Neural progenitor cell (in vitro differentiated cells): ENCODE measurements at regions not wholly inside any gene's neighbourhood (a gene's known extent, or its start where the extent isn't known, plus 50 kb on each side); places are given as distances from the start of the nearest gene placed in this dataset.

ENCODE experiments used
- EZH2 ChIP-seq: fragments of 200-600 bp; sonication (generic); IDR thresholded peaks from 2 replicates; pipeline ENCODE4 v1.6.1; 2017; ENCODE audit warnings: antibody characterized with exemption, mild to moderate bottlenecking, moderate library complexity
- TF ChIP-seq, protein P1 (sequence below): fragments of 200-600 bp; sonication (generic); IDR thresholded peaks from 2 replicates; pipeline ENCODE4 v1.5.1; 2017; ENCODE audit warnings: antibody characterized with exemption, mild to moderate bottlenecking

DNA sequence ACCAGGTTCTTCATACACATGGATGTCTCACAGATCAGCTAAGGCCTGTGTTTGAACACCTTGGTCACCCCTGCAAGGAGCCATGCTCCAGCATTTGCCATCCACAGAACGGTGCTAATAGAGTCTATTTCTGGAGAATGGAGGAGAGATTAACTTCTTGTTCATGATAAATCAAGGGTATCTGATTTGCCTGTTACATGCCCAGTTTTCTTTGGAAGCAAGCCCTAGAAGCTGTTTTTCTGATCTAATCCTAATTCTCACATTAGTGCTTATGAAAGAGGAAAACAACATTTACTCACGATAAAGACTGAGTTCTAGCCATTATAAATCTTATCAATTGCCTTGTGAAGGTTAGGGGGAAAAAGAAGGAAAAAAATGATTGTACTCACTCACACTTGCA lies 119.6 kb upstream of the DTNA start:
- TF ChIP-seq, protein P1, sequence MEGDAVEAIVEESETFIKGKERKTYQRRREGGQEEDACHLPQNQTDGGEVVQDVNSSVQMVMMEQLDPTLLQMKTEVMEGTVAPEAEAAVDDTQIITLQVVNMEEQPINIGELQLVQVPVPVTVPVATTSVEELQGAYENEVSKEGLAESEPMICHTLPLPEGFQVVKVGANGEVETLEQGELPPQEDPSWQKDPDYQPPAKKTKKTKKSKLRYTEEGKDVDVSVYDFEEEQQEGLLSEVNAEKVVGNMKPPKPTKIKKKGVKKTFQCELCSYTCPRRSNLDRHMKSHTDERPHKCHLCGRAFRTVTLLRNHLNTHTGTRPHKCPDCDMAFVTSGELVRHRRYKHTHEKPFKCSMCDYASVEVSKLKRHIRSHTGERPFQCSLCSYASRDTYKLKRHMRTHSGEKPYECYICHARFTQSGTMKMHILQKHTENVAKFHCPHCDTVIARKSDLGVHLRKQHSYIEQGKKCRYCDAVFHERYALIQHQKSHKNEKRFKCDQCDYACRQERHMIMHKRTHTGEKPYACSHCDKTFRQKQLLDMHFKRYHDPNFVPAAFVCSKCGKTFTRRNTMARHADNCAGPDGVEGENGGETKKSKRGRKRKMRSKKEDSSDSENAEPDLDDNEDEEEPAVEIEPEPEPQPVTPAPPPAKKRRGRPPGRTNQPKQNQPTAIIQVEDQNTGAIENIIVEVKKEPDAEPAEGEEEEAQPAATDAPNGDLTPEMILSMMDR: no peak
- no peak for TF ChIP-seq EZH2
